Hepatocyte (in vitro differentiated cells): ENCODE measurements at regions not wholly inside any gene's neighbourhood (a gene's known extent, or its start where the extent isn't known, plus 50 kb on each side); places are given as distances from the start of the nearest gene placed in this dataset.
A peak's percentile ranks its signal among the peaks of the same experiment; 100 is the strongest.
"Not testable (repeated sequence)": the region's sequence is repeated elsewhere in the genome, so short reads cannot be mapped to it uniquely, and the experiment has no call there.

Source experiments
- DNase-seq: peaks from one replicate; pipeline ENCODE4 v3.0.0-alpha.2; 2016; ENCODE audit warnings: low spot score
- H2AFZ ChIP-seq: fragments of 200-600 bp; sonication (generic); 2 replicates; pipeline ENCODE4 v1.6.0; 2016; ENCODE audit warnings: antibody characterized with exemption, mild to moderate bottlenecking
- H3K27ac ChIP-seq: fragments of 200-600 bp; sonication (generic); 2 replicates; pipeline ENCODE4 v1.5.1; 2016; ENCODE audit warnings: mild to moderate bottlenecking
- H3K27me3 ChIP-seq: fragments of 200-600 bp; sonication (generic); 2 replicates; pipeline ENCODE4 v1.6.1; 2016
- H3K36me3 ChIP-seq: fragments of 200-600 bp; sonication (generic); replicated peaks from 2 replicates; pipeline ENCODE4 v1.5.1; 2016; ENCODE audit warnings: low read depth; ENCODE audit not compliant: insufficient read depth
- H3K4me1 ChIP-seq: fragments of 200-600 bp; sonication (generic); 2 replicates; pipeline ENCODE4 v1.5.1; 2016; ENCODE audit warnings: mild to moderate bottlenecking, moderate library complexity; ENCODE audit not compliant: insufficient read depth
- H3K4me2 ChIP-seq: fragments of 200-600 bp; sonication (generic); 2 replicates; pipeline ENCODE4 v1.6.0; 2016
- H3K4me3 ChIP-seq: fragments of 200-600 bp; sonication (generic); 2 replicates; pipeline ENCODE4 v1.5.1; 2016; ENCODE audit warnings: mild to moderate bottlenecking
- H3K79me2 ChIP-seq: fragments of 200-600 bp; sonication (generic); 2 replicates; pipeline ENCODE4 v1.6.0; 2017; ENCODE audit warnings: mild to moderate bottlenecking
- H3K9me2 ChIP-seq: fragments of 200-600 bp; sonication (generic); replicated peaks from 2 replicates; pipeline ENCODE4 v1.6.0; 2017; ENCODE audit warnings: mild to moderate bottlenecking; ENCODE audit not compliant: insufficient read depth
- H3K9me3 ChIP-seq: fragments of 200-600 bp; sonication (generic); 2 replicates; pipeline ENCODE4 v1.5.1; 2016; ENCODE audit warnings: low read depth, mild to moderate bottlenecking
- H4K20me1 ChIP-seq: fragments of 200-600 bp; sonication (generic); 2 replicates; pipeline ENCODE4 v1.6.0; 2016; ENCODE audit warnings: mild to moderate bottlenecking; ENCODE audit not compliant: insufficient read depth, poor library complexity, severe bottlenecking
- EZH2 ChIP-seq: fragments of 200-600 bp; sonication (generic); IDR thresholded peaks from 2 replicates; pipeline ENCODE4 v1.6.1; 2016; ENCODE audit warnings: antibody characterized with exemption, mild to moderate bottlenecking, borderline replicate concordance
- EZH2phosphoT487 ChIP-seq: fragments of 200-600 bp; sonication (generic); IDR thresholded peaks from one replicate; pipeline ENCODE4 v1.6.1; 2018; ENCODE audit warnings: antibody characterized with exemption, mild to moderate bottlenecking, low read depth, moderate library complexity; ENCODE audit not compliant: unreplicated experiment, severe bottlenecking
- WGBS: methylation state at CpG from one replicate; pipeline ENCODE4 v1.1.6; 2016; ENCODE audit warnings: low lambda C conversion rate; ENCODE audit errors: missing lambda C conversion rate; 5-methylcytosine and 5-hydroxymethylcytosine counted together
- TF ChIP-seq, protein P1 (sequence below): fragments of 200-600 bp; sonication (generic); IDR thresholded peaks from 2 replicates; pipeline ENCODE4 v1.5.1; 2016; ENCODE audit warnings: antibody characterized with exemption, mild to moderate bottlenecking; ENCODE audit not compliant: poor library complexity

DNA sequence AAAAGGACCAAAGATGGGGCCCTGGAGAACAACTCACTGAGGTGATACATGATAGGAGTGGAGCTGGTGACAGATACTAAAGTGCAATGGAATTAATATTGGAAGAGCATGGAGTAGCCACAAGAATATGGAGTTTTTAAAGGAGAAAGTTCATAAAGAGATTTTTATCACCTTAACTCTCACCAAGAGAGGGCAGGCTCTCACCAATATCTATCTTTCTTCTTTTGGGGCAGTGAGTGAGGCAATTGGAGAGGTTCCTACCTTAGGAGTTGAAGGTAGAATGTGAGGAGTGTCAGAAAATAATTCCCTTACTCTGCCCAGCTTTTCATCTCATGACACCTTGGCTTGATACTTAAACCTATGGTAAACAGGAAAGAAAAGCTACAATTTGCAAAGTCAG is 233.7 kb upstream of the CWC22 start:
- TF ChIP-seq, protein P1, sequence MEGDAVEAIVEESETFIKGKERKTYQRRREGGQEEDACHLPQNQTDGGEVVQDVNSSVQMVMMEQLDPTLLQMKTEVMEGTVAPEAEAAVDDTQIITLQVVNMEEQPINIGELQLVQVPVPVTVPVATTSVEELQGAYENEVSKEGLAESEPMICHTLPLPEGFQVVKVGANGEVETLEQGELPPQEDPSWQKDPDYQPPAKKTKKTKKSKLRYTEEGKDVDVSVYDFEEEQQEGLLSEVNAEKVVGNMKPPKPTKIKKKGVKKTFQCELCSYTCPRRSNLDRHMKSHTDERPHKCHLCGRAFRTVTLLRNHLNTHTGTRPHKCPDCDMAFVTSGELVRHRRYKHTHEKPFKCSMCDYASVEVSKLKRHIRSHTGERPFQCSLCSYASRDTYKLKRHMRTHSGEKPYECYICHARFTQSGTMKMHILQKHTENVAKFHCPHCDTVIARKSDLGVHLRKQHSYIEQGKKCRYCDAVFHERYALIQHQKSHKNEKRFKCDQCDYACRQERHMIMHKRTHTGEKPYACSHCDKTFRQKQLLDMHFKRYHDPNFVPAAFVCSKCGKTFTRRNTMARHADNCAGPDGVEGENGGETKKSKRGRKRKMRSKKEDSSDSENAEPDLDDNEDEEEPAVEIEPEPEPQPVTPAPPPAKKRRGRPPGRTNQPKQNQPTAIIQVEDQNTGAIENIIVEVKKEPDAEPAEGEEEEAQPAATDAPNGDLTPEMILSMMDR = peak; percentile 36
- TF ChIP-seq EZH2 = no peak
- Histone ChIP-seq H3K27ac (no peak overlapping the region), H2AFZ (no peak overlapping the region), H3K79me2 (no peaks in the 10 kb centered on the region), H3K4me1 (no peaks in the 10 kb centered on the region), H3K9me2 (no peaks in the 10 kb centered on the region), H3K4me3 (no peak overlapping the region), H3K9me3 (no peaks in the 10 kb centered on the region), H3K36me3 (no peaks in the 10 kb centered on the region), H4K20me1 (no peaks in the 10 kb centered on the region), H3K27me3 (no peaks in the 10 kb centered on the region), H3K4me2 (no peak overlapping the region)
- DNase-seq = peak; percentile 7

DNA sequence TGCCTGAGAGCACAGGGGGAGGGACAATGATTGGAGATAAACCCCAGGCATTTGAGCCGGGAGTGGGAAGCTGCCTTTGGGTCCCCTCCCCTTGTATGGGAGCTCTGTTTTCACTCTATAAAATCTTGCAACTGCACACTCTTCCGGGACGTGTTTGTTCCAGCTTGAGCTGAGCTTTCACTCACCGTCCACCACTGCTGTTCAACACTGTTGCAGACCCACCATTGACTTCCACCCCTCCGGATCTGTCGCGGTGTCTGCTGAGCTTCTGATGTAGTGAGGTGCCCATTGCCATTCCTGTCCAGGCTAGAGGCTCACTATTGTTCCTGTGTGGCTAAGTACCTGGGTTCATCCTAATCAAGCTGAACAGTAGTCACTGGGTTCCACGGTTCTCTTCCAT is 231.6 kb upstream of the CWC22 start:
- 85% methylated on average over 8 of the region's 8 CpGs for WGBS
- TF ChIP-seq, protein P1 = no peak
- TF ChIP-seq EZH2 (no peak), EZH2phosphoT487 (no peak)
- H3K79me2 ChIP-seq = no peaks in the 10 kb centered on the region
- no peaks in the 10 kb centered on the region for H4K20me1 ChIP-seq
- H3K9me2 ChIP-seq = no peaks in the 10 kb centered on the region
- no peaks in the 10 kb centered on the region for H3K27me3 ChIP-seq
- no peak overlapping the region for H3K4me3 ChIP-seq
- H3K9me3 ChIP-seq = no peaks in the 10 kb centered on the region
- H3K4me1 ChIP-seq = no peaks in the 10 kb centered on the region
- no peak overlapping the region for H3K4me2 ChIP-seq
- no peak overlapping the region for H3K27ac ChIP-seq
- no peak overlapping the region for H2AFZ ChIP-seq
- DNase-seq = no peak
- H3K36me3 ChIP-seq = no peaks in the 10 kb centered on the region

DNA sequence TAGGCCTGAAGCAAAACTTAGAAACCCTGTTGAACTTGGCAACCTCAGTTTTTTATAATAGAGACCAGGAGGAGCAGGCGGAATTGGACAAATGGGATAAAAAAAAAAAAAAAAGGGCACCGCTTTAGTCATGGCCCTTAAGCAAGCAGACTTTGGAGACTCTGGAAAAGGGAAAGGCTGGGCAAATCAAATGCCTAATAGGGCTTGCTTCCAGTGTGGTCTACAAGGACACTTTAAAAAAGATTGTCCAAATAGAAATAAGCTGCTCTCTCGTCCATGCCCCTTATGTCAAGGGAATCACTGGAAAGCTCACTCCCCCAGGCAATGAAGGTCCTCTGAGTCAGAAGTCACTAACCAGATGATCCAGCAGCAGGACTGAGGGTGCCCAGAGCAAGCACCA is 229.0 kb upstream of the CWC22 start:
- H3K4me1 ChIP-seq, H3K4me2 ChIP-seq, H3K79me2 ChIP-seq, H3K9me3 ChIP-seq, H3K36me3 ChIP-seq, H3K27me3 ChIP-seq, DNase-seq, H2AFZ ChIP-seq, H3K27ac ChIP-seq, H3K9me2 ChIP-seq, H4K20me1 ChIP-seq, H3K4me3 ChIP-seq: not testable (repeated sequence)
- WGBS = 92% methylated on average over 3 of the region's 3 CpGs

DNA sequence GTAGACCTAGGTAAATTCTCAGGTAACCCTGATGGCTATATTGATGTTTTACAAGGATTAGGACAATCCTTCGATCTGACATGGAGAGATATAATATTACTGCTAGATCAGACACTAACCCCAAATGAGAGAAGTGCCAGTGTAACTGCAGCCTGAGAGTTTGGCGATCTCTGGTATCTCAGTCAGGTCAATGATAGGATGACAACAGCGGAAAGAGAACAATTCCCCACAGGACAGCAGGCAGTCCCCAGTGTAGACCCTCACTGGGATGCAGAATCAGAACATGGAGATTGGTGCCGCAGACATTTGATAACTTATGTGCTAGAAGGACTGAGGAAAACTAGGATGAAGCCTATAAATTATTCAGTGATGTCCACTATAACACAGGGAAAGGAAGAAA is 228.4 kb upstream of the CWC22 start:
- H3K79me2 ChIP-seq, H3K36me3 ChIP-seq, H4K20me1 ChIP-seq, H3K4me2 ChIP-seq, DNase-seq, H3K27me3 ChIP-seq, H3K9me2 ChIP-seq, H3K4me3 ChIP-seq, H3K27ac ChIP-seq, H3K4me1 ChIP-seq, H3K9me3 ChIP-seq, H2AFZ ChIP-seq: not testable (repeated sequence)
- 97% methylated on average over 4 of the region's 4 CpGs for WGBS

DNA sequence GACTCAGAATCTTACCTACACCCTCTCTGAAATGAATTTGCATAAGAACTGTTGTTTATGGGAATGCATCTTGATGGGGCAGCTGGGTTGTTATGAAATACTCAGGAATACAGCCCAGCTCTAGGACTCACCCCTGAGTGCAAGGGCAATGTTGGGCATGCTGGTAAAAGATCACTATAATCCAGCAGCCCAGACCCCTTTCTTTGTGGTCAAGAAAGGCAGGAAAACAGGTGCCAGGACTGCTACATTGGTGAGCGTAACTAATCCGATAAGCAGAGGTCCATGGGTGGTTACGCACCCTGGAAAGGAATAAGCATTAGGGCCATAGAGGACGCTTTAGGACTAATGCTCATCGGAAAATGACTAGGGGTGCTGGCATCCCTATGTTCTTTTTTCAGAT is 227.9 kb upstream of the CWC22 start:
- H2AFZ ChIP-seq, H3K36me3 ChIP-seq, DNase-seq, H3K27ac ChIP-seq, H3K4me1 ChIP-seq, H3K9me2 ChIP-seq, H4K20me1 ChIP-seq, H3K4me2 ChIP-seq, H3K9me3 ChIP-seq, H3K79me2 ChIP-seq, H3K4me3 ChIP-seq, H3K27me3 ChIP-seq: not testable (repeated sequence)
- WGBS = 93% methylated on average over 5 of the region's 5 CpGs
